AG09319 (cell line): ENCODE measurements at regions not wholly inside any gene's neighbourhood (a gene's known extent, or its start where the extent isn't known, plus 50 kb on each side); places are given as distances from the start of the nearest gene placed in this dataset.

ENCODE experiments used
- DNase-seq: peaks from one replicate; pipeline ENCODE4 v3.0.0-alpha.2; 2010; ENCODE audit warnings: low read depth; ENCODE audit errors: extremely low read depth
- TF ChIP-seq, protein P1 (sequence below): IDR thresholded peaks from 2 replicates; pipeline ENCODE4 v1.5.1; 2011; ENCODE audit warnings: low read depth, mild to moderate bottlenecking, inconsistent platforms, low read length, moderate library complexity

DNA sequence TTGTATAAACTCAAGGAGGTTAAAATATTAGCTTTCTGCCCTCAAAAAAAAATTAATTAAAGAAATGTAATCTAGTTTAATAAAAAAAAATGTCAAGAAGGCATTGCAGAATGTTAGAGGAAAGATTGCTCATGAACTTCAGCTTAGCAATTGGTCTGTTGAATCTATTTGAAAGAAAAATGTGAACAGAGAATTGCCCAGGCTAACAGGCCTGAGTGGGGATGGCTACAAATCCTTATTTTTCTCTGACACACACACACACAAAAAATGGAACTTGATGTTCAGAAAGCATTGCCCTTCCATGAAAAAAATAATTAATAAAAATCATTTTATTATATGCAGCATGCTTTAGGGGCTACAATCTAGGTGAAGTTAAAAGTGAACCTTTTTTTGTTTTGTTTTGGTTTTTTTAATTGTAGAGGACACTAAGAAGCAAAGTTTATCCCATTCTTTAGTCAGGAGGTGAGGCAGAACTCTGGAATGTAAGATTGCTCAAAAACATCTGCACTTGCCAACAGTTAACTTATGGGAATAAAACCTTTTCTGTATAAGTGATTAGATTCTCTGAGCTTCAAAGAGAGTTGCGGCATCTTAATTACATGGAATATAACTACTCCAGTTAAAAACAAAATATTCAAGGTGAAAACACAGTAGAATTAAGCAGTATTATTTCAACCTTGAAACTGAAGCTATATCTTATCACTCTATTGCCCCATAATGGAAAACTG, 658.5 kb upstream of the ADGRL2 start:
- DNase-seq, result no peak
- TF ChIP-seq, protein P1, sequence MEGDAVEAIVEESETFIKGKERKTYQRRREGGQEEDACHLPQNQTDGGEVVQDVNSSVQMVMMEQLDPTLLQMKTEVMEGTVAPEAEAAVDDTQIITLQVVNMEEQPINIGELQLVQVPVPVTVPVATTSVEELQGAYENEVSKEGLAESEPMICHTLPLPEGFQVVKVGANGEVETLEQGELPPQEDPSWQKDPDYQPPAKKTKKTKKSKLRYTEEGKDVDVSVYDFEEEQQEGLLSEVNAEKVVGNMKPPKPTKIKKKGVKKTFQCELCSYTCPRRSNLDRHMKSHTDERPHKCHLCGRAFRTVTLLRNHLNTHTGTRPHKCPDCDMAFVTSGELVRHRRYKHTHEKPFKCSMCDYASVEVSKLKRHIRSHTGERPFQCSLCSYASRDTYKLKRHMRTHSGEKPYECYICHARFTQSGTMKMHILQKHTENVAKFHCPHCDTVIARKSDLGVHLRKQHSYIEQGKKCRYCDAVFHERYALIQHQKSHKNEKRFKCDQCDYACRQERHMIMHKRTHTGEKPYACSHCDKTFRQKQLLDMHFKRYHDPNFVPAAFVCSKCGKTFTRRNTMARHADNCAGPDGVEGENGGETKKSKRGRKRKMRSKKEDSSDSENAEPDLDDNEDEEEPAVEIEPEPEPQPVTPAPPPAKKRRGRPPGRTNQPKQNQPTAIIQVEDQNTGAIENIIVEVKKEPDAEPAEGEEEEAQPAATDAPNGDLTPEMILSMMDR, result no peak

DNA sequence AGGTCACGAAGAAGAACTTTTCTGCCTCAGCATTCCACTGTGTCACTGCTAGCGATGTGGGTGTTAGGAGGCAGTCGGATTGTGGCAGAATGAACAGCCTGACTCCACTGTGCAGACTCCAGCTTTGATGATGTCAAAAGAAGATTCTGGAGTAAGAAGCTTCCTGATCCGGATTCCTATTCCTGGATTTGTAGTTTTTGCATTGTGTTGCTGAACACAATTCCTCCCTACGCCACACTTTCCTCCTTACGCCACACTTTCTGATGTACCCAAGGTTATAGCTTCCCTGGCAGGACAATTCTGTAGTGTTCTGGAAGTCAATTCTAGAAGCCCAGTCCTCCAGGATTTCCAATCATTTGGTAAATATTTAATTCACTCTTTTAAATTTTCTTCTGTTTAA, 665.2 kb upstream of the ADGRL2 start:
- TF ChIP-seq, protein P1, result no peak
- DNase-seq, result no peak

DNA sequence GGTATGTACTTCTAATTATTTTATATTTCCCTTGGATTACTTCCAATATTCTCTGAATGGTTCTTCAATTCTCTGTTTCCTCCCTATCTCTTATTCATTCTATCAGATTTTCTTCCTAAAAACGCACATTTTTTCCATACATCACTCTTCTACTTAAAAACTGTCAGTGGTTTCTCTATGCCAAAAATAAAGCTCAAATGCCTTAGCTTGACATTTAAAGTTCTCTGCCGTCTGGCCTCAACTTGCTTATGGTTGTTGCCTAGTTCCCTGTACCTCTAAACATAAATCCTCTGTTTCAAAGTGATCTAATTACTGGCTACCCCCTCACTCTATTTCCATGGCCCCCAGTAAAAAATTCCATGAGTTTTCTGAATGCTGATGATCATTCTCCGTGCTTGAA, 671.0 kb upstream of the ADGRL2 start:
- DNase-seq, result no peak
- TF ChIP-seq, protein P1, result no peak

DNA sequence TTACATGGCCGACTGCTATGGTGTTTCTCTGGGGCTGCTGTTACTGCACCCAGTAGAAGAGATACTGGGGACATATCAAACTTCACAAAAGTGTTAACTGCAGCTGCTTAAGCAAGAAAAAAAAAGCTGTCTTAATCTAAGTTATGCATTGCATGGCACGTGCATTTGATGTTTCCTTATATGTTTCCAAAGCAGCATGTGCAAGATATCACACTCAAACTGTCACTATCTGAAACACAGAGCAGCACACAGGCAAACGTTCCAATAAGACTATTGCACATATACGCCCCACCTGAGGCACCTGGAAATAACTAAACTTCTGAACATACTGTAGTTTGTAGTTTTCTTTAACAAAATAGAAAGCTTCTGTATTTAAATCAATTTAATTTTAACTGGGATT, 671.4 kb upstream of the ADGRL2 start:
- no peak for DNase-seq
- TF ChIP-seq, protein P1, result no peak

DNA sequence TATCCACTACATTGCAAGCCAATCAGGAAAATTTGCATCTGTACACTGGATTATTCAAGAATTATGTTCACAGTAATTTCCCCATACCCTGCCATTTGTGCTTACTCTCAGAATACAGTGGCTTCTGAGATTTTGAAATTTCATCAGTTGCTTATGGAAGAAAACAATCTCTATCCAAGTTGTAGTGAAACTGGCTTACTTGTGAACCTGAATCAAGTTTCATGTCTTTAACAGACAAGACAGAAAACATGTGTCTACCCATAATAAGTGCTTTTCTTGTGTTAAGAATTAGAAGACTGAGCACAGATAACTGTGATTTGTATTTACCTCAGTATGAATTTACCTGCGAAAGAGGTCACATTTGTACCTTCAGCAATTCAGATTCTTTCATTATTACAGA, 672.7 kb upstream of the ADGRL2 start:
- TF ChIP-seq, protein P1, result no peak
- no peak for DNase-seq

DNA sequence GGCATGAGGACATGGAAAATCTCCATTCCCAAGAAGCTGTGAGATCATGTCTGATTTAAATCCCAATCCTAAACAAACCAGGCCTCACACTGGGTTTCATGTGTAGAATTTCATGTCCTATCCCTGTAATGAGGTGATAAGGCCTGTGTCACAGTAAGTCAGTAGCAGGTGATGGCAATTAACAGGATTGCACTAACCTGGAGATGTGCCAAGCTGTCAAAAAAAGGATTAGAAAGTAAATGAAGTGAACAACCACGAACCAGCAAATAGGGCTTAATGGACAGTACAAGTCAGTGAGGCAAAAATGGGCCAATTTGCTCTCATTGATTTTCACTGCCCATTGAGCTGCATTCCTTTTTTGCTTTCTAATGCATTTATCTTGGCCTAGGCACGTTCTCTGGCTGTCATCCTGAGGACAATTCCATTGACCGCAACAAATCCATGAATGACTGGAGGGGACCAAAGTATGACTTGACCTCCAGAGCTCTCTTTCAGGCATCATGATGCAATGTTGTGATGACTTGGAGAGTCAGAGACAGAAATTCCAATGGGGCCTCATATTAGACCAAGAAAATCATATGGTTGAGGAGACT, 673.6 kb upstream of the ADGRL2 start:
- TF ChIP-seq, protein P1, result no peak
- DNase-seq, result no peak

DNA sequence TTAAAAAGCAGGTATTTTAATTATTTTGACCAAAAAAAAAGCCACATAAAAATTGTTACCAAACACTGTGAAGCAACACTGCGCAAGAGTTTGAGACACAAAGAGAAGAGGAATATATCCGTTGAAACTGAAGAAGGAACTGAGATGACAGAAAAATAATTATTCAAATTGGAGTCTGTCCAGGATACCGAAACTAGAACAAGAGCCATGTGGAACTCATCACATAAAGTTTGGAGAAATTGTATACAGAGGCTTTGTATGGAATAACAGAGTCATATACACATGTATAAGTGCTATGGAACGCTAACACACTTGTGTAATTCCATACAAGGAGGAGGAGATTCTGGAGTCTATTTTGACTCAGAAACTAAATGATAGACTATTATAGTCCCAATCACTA, 675.1 kb upstream of the ADGRL2 start:
- DNase-seq, result peak; percentile 4
- TF ChIP-seq, protein P1, result no peak
